SK-N-DZ (cell line): ENCODE measurements at regions not wholly inside any gene's neighbourhood (a gene's known extent, or its start where the extent isn't known, plus 50 kb on each side); places are given as distances from the start of the nearest gene placed in this dataset.

Source experiments
- DNase-seq: peaks from one replicate; pipeline ENCODE4 v3.0.0-alpha.2; 2015; ENCODE audit warnings: low spot score

- no peak for DNase-seq
Observed at GRCh38 chr16:86909359-86910160, 331.2 kb downstream of the FOXL1 start.

GRCh38 chr16:86910161-86910769, 331.9 kb downstream of the FOXL1 start:
- DNase-seq: no peak

- DNase-seq: no peak
Observed at GRCh38 chr16:86911437-86911958, 333.1 kb downstream of the FOXL1 start.

- no peak for DNase-seq
Observed at GRCh38 chr16:86913886-86914285, 335.5 kb downstream of the FOXL1 start.

- no peak for DNase-seq
Observed at GRCh38 chr16:86914876-86915717, 336.7 kb downstream of the FOXL1 start.

- DNase-seq: no peak
Observed at GRCh38 chr16:86917471-86918365, 339.4 kb downstream of the FOXL1 start.

GRCh38 chr16:86918637-86919036, 340.3 kb downstream of the FOXL1 start:
- DNase-seq: no peak

DNA sequence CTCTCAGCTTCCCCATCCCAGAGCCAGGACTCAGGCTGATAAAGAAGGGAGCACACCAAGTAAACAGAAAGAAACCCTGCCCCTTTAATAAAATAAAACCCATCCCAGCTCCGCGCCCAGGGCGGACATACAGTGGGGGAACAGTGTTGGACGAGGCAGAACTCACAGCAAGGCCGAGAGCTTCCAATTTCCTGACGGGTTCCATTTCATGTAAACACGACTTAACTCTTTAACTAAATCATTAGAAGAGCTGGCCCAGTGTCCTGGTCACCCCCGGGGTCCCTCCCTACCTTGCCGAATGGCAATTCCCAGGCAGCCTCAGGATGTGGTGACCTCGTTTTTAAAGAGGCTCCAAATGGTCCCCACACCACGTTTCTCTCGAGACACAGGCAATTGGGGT, 340.7 kb downstream of the FOXL1 start:
- no peak for DNase-seq

GRCh38 chr16:86919578-86920305, 341.4 kb downstream of the FOXL1 start:
- DNase-seq: no peak

GRCh38 chr16:86921289-86921688, 342.9 kb downstream of the FOXL1 start:
- no peak for DNase-seq

DNA sequence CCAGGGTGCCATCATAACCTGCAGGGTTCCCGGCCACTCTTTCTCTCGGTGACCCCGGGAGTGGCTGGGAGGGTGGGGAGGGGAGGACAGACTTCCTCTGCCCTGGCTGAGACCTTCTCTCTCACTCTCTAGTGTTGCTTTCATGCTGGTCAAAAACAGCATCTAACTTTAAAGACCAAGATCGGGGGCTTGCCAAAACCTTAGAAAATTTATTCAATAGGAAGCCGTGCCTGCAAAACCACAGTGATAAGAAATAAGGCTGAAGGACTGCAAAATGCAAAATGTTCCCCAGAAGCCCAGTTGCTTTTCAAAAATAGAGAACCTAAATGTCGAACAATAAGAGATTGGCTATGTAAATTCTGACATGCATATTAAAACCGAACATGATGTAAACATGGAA, 344.0 kb downstream of the FOXL1 start:
- DNase-seq: no peak

DNA sequence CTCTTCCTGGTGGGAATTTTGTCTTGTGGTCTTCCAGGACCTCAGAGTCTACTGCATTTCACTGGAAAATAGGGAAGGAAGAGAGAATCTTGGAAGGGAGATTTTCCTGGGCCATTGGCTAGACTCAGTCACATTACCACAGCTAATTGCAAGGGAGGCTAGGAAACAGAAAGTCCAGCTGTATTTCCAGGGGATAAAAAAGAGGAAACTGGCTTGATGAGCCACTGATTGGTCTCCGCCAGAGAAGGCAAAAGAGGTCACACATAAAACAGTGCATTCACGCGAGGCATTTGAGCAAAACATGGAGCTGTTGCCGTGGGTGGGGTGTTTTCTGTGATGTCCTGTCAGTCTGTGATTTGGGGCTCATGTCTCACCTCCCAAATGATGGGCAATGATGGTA, 345.3 kb downstream of the FOXL1 start:
- DNase-seq: no peak

DNA sequence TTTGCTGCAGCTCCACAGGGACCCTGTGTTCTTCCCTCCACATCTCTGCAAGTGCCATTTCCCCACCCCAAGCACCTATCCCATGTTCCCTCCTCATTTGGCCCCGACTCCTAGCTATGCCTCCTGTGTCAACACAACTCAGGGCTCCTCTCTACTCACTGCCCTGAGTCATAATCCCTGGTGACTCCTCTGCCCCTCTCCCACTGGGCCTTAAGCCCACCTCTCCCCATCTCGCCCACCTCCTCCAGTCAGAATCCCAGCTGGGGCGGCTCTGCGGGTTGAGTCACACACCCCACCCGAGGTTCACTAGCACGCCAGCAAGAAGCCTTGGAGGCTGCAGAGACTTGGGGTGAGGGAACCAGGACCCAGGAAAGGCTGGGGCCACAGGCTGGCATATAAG, 346.2 kb downstream of the FOXL1 start:
- no peak for DNase-seq

- peak; percentile 38 for DNase-seq
Observed at GRCh38 chr16:86925067-86925791, 346.9 kb downstream of the FOXL1 start.

DNA sequence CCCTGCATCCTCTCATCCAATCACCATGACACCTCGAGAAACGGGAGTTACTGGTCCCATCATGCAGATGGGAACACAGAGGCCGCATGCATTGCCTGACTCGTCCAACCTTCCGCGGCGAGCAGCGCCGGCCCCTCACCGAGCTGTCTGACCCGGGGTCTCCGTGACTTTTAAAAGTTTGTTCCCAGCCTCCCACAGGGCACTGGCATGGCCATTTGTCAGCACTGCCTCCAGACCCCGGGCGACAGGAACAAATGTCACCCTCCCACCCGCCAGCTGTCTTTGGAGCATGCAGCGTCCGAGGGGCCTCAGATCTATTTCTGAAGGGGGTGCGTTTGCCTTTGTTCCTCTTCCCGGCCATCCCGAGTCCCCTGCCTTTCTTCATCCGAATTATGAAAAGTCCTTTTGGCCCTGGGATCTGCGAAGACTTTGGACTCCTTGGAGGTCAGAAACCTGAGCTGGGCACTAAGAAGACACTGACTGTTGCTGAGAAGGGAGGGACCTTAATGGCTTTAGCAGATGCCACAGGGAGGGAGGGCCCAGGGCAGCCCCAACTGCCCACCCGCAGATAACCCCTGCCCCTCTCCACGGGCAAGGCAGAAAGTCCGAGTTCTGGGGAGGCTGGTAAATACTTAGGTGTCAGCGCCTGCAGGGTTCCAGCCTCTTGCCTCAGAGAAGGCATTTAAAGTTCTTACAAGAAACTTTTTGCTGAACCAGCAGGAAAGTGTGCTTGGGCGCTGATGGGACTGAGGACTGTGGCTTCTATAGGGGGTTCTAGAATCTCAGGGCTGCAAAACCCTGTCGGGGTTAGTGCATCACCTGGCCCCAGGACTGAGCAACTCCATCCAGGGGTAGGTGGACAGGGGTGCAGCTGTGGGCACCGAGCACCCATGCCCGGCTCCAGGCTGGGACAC, 348.1 kb downstream of the FOXL1 start:
- no peak for DNase-seq

DNA sequence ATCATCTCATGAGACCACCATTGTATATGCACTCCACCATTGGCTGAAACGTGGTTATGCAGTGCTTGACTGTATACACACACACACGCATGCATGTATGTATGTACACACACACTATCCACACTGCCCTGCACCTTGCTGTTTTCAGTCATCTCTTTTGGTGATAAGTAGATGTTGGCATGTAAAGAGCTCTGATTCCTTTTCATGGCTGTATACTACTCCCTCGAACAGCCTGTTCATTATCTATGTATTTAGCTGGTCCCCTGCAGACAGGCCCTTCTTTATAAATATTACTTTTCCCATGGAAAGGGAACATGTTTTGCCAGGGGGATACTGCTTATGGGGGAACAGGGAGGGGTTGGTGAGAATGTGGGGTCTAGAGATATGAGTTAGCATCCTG, 349.4 kb downstream of the FOXL1 start:
- no peak for DNase-seq

- no peak for DNase-seq
Observed at GRCh38 chr16:86928523-86929011, 350.2 kb downstream of the FOXL1 start.

DNA sequence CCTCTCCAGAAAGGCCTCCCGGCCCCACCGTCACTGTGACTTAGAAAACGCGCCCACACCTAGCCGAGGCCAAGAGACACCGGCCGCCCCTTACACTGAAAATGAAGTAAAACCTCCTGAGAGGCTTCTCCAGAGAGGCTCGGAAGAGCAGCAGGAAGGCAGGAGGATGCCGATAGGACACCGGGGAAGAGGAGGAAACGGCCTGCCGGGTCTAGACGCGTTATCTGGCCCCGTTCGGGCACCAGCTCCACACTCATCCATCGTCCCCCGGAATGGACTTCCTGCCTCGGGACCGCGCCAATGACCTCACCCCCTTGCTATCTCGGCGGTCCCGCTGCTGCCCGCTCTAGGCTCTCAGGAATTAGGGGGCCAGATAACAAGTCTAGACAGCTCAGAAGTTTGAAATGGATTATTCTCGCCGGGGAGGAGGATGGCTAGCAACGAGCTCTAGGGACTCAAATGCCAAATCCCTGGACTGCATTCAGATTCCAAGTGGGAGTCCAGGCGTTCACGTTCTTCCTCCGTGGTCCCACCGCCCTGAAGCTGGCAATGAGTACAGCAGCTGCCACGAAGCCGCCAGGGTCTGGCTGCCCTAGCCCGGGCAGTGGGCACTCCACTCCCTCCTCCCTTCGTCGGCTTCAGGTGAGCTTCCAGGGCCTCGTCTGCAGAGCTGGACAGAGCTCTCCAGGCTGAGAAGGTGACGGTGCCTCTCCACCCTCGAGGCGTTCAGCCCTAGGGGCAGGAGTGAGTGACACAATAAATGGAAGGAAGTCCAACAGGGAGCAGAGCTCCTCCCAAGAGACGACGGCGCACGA, 350.9 kb downstream of the FOXL1 start:
- no peak for DNase-seq
